Ovary (tissue), 3 donors: ENCODE measurements at regions not wholly inside any gene's neighbourhood (a gene's known extent, or its start where the extent isn't known, plus 50 kb on each side); places are given as distances from the start of the nearest gene placed in this dataset.

Experiments
- CTCF ChIP-seq, 3 donors: fragments of 450-650 bp in 2 of 3; fragments of 200-600 bp in 1 of 3; IDR thresholded peaks; one replicate each; pipeline versions ENCODE4 v1.5.1 to v1.8.0; 2016 to 2022; ENCODE audit warnings: antibody characterized with exemption in 3 of 3, mild to moderate bottlenecking in 1 of 3
- EP300 ChIP-seq: sonication (generic); formaldehyde crosslinking; IDR thresholded peaks from one replicate; pipeline ENCODE4 v1.6.1; 2017; ENCODE audit warnings: antibody characterized with exemption
- POLR2A ChIP-seq: fragments of 450-650 bp; IDR thresholded peaks from one replicate; pipeline ENCODE4 v1.6.1; 2017; ENCODE audit warnings: antibody characterized with exemption, mild to moderate bottlenecking, moderate library complexity
- donor health status: DM: no; HTN: no; CAD: no.

- TF ChIP-seq POLR2A (no peak), EP300 (no peak), CTCF (IDR thresholded peaks at IDR 0.05) (no peak)
Measured at GRCh38 chrX:141969706-141970105, 66.0 kb downstream of the MAGEC1 start.
